ENCODE measurements at regions not wholly inside any gene's neighbourhood (a gene's known extent, or its start where the extent isn't known, plus 50 kb on each side); places are given as distances from the start of the nearest gene placed in this dataset.
A peak's percentile ranks its signal among the peaks of the same experiment; 100 is the strongest.

GRCh38 chr13:76795701-76796695 lies 90.2 kb downstream of the KCTD12 start:
- Mint-ChIP-seq H3K27ac (no peak overlapping the region), H3K9me3 (no peaks in the 10 kb centered on the region), H3K4me3 (no peak overlapping the region), H3K36me3 (ENCODE audit: low read depth) (no peaks in the 10 kb centered on the region), H3K4me1 (peaks cover 21% of the 10 kb centered on the region), H3K27me3 (ENCODE audit: low read depth) (no peaks in the 10 kb centered on the region)
- TF ChIP-seq, protein P1, sequence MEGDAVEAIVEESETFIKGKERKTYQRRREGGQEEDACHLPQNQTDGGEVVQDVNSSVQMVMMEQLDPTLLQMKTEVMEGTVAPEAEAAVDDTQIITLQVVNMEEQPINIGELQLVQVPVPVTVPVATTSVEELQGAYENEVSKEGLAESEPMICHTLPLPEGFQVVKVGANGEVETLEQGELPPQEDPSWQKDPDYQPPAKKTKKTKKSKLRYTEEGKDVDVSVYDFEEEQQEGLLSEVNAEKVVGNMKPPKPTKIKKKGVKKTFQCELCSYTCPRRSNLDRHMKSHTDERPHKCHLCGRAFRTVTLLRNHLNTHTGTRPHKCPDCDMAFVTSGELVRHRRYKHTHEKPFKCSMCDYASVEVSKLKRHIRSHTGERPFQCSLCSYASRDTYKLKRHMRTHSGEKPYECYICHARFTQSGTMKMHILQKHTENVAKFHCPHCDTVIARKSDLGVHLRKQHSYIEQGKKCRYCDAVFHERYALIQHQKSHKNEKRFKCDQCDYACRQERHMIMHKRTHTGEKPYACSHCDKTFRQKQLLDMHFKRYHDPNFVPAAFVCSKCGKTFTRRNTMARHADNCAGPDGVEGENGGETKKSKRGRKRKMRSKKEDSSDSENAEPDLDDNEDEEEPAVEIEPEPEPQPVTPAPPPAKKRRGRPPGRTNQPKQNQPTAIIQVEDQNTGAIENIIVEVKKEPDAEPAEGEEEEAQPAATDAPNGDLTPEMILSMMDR (IDR thresholded peaks at IDR 0.05; ENCODE audit: unreplicated experiment in 3 of 3), result no peak

DNA sequence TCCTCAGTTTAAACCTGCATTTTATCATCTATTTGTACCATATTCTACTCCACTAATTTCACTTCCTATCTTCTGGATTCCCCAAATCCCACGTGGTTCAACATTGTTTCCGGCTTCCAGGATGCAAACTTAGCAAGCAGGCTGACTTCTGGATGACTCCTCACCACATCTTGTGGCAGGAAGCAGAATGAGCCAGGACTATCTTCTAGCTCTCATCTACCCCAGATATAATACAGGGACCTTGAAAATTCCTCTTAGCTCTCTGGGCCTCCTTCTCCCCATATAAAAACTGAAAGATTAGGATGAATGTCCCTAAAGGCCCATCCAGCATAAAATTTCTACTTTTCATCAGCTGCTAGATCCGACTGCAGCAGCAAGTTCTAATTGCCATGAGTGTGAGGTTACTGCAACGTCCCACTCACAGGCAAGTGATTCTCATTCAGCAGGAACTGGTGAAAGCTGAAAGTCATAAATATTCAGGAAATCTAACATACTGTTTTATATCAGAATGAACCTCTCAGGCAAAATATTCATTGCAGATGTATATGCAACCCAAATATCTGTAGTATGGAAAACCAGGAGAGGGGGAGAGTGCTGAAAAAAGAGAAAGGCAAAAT lies 93.4 kb downstream of the KCTD12 start:
- Mint-ChIP-seq H3K4me3 (no peak overlapping the region), H3K9me3 (no peaks in the 10 kb centered on the region), H3K27me3 (ENCODE audit: low read depth) (no peaks in the 10 kb centered on the region), H3K4me1 (peaks cover 32% of the 10 kb centered on the region), H3K36me3 (ENCODE audit: low read depth) (no peaks in the 10 kb centered on the region), H3K27ac (peak overlapping the region; percentile 67 to 90 (median 74))
- TF ChIP-seq, protein P1 (IDR thresholded peaks at IDR 0.05; ENCODE audit: unreplicated experiment in 3 of 3), result no peak

DNA sequence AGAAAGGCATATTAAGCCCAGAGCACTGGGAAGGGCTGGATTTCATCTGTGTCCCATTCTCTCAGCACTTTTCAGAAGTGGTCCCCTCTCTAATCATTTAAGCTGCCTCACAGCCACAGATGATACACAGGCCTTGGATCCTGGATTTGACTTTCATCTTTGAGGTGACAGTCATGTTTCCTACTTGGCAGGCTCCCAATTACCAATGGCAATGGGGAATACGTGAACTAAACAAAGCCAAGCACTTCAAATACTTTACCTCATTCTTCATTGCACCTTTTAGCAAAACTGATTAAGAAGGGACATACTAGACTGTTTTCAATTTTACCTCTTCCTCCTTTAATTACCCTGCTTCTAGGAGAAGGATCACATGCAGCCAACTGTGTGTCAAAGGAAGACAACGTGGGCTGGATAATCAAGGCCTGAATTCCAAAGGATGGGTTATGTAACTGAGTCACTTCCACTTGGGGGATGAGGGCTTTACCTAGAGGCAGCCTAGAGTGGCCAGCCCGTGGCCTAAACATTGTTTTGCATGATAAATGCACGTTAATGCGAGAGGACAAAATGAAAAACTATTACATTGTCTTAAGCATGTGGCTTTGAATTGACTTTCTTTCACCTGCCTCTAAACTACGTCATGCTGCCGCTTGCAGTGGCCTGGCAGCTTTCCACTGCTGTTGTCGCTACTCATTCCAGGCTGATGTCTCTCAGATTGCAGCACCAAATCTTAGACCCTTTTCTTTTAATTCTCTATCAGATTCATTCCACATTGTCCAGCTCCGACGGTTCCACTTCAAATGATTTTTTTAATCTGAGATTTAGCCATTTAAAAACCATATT lies 95.0 kb downstream of the KCTD12 start:
- no peaks in the 10 kb centered on the region for H3K36me3 Mint-ChIP-seq (ENCODE audit: low read depth)
- H3K27ac Mint-ChIP-seq, result peak overlapping the region in 2 of 3 experiments; percentile 54 to 55
- H3K4me1 Mint-ChIP-seq, result peaks cover 32% of the 10 kb centered on the region
- peaks cover 2% of the 10 kb centered on the region for H3K9me3 Mint-ChIP-seq
- TF ChIP-seq, protein P1 (IDR thresholded peaks at IDR 0.05; ENCODE audit: unreplicated experiment in 3 of 3), result no peak
- no peak overlapping the region for H3K4me3 Mint-ChIP-seq
- H3K27me3 Mint-ChIP-seq (ENCODE audit: low read depth), result no peaks in the 10 kb centered on the region

- Mint-ChIP-seq H3K36me3 (ENCODE audit: low read depth) (no peaks in the 10 kb centered on the region), H3K27me3 (ENCODE audit: low read depth) (no peaks in the 10 kb centered on the region), H3K9me3 (peaks cover 9% of the 10 kb centered on the region)
Measured at GRCh38 chr13:76790526-76790925, 95.7 kb downstream of the KCTD12 start.

GRCh38 chr13:76783798-76784197 lies 102.4 kb downstream of the KCTD12 start:
- no peaks in the 10 kb centered on the region for H3K36me3 Mint-ChIP-seq (ENCODE audit: low read depth)
- TF ChIP-seq, protein P1 (IDR thresholded peaks at IDR 0.05; ENCODE audit: unreplicated experiment in 3 of 3), result no peak
- peaks cover 13% of the 10 kb centered on the region for H3K4me1 Mint-ChIP-seq
- H3K4me3 Mint-ChIP-seq, result no peak overlapping the region
- H3K9me3 Mint-ChIP-seq, result peaks cover 19% of the 10 kb centered on the region
- peaks cover 4% of the 10 kb centered on the region for H3K27me3 Mint-ChIP-seq (ENCODE audit: low read depth)
- no peak overlapping the region for H3K27ac Mint-ChIP-seq

More at GRCh38 chr13:76790526-76790925, 95.7 kb downstream of the KCTD12 start:
- TF ChIP-seq, protein P1 (IDR thresholded peaks at IDR 0.05; ENCODE audit: unreplicated experiment in 3 of 3), result no peak
- Mint-ChIP-seq H3K4me1 (peaks cover 32% of the 10 kb centered on the region), H3K4me3 (no peak overlapping the region), H3K27ac (peak overlapping the region in 2 of 3 experiments; percentile 54 to 55)
